HL-60 (cell line): ENCODE measurements at regions not wholly inside any gene's neighbourhood (a gene's known extent, or its start where the extent isn't known, plus 50 kb on each side); places are given as distances from the start of the nearest gene placed in this dataset.
A peak's percentile ranks its signal among the peaks of the same experiment; 100 is the strongest.
"Not testable (repeated sequence)": the region's sequence is repeated elsewhere in the genome, so short reads cannot be mapped to it uniquely, and the experiment has no call there.

Source experiments
- DNase-seq, 2 experiments: peaks; one replicate each; pipeline ENCODE4 v3.0.0-alpha.2; 2010 to 2020; ENCODE audit warnings: low read depth in 1 of 2, low spot score in 1 of 2
- H3K27ac ChIP-seq: fragments of 250-450 bp; sonication (Bioruptor Pico); replicated peaks from 2 replicates; pipeline ENCODE4 v1.5.1; 2020; ENCODE audit warnings: mild to moderate bottlenecking, moderate library complexity
- H3K27me3 ChIP-seq: fragments of 250-450 bp; sonication (Bioruptor Pico); 2 replicates; pipeline ENCODE4 v1.5.1; 2021; ENCODE audit warnings: mild to moderate bottlenecking, moderate library complexity; ENCODE audit not compliant: insufficient read depth, poor library complexity, severe bottlenecking
- H3K4me3 ChIP-seq: replicated peaks from 2 replicates; pipeline ENCODE4 v1.5.1; 2011; ENCODE audit warnings: mild to moderate bottlenecking, control low read depth, low read length; ENCODE audit not compliant: insufficient read depth
- TF ChIP-seq, protein P1 (sequence below): IDR thresholded peaks from 2 replicates; pipeline ENCODE4 v1.6.1; 2012; ENCODE audit warnings: low read depth; ENCODE audit not compliant: insufficient replicate concordance

DNA sequence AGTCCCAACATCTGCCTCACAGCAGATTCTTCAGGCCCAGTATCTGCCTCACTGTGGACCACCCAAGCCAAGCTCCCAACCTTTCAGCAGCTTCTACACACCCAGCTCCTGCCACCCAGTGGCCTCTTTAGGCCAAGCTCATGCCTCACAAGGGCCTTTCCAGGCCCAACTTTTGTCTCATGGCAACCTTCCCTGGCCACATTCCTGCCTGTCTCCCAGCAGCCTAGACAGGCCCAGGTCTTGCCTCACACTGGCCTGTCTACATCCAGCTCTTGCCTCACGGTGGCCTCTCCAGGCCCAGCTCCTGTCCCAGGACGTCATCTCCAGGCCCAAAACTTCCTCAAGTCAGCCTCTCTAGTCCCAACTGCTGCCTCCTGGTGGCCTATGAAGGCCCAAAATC lies 65.0 kb downstream of the CCDC201 start:
- not testable (repeated sequence) for H3K27ac ChIP-seq, H3K27me3 ChIP-seq, DNase-seq, H3K4me3 ChIP-seq

DNA sequence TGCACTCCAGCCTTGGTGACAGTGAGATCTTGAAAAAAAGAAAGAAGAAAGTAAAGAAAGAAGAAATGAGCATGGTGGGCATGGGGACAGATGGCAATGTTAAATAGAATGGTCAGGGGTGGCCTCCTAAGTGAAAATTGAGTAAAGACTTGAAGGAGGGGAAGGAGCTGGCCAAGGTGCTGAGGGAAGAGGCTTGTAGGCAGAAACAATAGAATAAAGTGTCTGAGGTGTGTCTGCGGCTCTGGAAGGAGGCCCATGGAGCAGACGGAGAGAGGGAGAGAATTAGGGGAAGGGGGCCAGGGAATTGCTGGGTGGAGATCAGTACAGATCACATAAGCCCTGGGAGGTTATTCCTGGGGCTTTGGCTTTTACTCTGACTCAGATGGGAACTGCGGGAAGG lies 70.7 kb downstream of the CCDC201 start:
- not testable (repeated sequence) for H3K27ac ChIP-seq, H3K4me3 ChIP-seq, DNase-seq, H3K27me3 ChIP-seq
- TF ChIP-seq, protein P1, sequence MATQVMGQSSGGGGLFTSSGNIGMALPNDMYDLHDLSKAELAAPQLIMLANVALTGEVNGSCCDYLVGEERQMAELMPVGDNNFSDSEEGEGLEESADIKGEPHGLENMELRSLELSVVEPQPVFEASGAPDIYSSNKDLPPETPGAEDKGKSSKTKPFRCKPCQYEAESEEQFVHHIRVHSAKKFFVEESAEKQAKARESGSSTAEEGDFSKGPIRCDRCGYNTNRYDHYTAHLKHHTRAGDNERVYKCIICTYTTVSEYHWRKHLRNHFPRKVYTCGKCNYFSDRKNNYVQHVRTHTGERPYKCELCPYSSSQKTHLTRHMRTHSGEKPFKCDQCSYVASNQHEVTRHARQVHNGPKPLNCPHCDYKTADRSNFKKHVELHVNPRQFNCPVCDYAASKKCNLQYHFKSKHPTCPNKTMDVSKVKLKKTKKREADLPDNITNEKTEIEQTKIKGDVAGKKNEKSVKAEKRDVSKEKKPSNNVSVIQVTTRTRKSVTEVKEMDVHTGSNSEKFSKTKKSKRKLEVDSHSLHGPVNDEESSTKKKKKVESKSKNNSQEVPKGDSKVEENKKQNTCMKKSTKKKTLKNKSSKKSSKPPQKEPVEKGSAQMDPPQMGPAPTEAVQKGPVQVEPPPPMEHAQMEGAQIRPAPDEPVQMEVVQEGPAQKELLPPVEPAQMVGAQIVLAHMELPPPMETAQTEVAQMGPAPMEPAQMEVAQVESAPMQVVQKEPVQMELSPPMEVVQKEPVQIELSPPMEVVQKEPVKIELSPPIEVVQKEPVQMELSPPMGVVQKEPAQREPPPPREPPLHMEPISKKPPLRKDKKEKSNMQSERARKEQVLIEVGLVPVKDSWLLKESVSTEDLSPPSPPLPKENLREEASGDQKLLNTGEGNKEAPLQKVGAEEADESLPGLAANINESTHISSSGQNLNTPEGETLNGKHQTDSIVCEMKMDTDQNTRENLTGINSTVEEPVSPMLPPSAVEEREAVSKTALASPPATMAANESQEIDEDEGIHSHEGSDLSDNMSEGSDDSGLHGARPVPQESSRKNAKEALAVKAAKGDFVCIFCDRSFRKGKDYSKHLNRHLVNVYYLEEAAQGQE, result peak; percentile 86

DNA sequence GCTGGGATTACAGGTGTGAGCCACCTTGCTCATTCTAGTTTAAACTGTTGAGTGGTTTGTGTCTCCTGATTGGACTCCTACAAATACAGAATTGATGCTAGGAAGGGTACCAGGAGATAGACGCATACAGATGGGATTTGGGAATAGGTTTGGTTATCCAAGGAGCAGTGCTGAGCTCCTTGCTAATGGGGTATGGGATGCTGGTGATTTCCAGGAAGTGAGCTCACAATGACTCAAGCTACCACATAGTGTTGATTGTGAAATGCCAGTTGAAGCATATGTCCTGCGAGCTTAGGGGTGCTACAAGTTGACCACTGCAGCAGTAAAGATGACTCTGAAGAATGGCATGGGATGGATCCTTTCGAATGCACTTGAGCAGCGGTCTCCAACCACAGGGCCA lies 75.6 kb downstream of the CCDC201 start:
- not testable (repeated sequence) for H3K27ac ChIP-seq, DNase-seq, H3K4me3 ChIP-seq, H3K27me3 ChIP-seq

DNA sequence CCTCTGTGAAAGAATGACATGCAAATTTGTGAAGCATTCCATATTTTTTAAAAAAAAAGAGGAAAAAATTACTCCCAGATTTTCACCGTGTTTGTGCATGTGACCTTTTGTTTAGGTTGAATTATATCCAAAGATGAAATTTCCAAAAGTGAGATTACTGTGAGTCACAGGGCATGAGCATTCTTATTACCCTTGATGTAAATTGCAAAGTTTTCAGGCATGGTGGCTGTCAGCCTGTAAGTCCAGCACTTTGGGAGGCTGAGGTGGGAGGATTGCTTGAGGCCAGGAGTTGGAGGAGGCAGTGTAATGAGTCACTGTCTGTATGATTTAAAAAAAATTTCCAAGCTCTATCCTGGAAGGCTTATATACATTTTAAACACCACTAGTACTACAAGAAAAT lies 83.2 kb downstream of the CCDC201 start:
- not testable (repeated sequence) for H3K27ac ChIP-seq, H3K4me3 ChIP-seq, H3K27me3 ChIP-seq, DNase-seq

- not testable (repeated sequence) for H3K27me3 ChIP-seq, H3K27ac ChIP-seq, H3K4me3 ChIP-seq, DNase-seq
These were observed 87.2 kb downstream of the CCDC201 start for GRCh38 chr7:45785724-45786123.

DNA sequence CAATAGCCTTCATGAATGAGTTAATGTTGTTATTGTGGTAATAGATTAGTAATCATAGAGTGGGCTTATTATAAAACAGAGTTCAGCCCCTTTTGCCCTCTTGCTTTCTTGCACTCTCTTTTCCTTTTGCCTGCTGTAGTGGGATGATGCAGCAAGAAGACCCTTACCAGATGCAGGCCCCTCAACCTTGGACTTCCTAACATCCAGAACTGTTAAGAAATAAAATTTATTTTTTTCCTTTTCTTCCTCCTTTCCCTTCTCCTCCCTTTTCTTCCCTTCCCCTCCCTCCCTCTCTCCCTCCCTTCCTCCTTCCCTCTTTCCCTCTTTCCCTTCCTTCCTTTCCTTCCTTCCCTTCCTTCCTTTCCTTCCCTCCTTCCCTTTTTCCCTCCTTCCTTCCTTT lies 88.1 kb downstream of the CCDC201 start:
- H3K27me3 ChIP-seq, DNase-seq, H3K4me3 ChIP-seq, H3K27ac ChIP-seq: not testable (repeated sequence)
